ENCODE measurements at regions not wholly inside any gene's neighbourhood (a gene's known extent, or its start where the extent isn't known, plus 50 kb on each side); places are given as distances from the start of the nearest gene placed in this dataset.

- DNase-seq, result no peak
Measured at GRCh38 chr1:59032228-59032627, 248.4 kb upstream of the JUN start.

GRCh38 chr1:59033761-59034160 lies 249.9 kb upstream of the JUN start:
- DNase-seq, result no peak

GRCh38 chr1:59034925-59035324 lies 251.1 kb upstream of the JUN start:
- no peak for DNase-seq

GRCh38 chr1:59039551-59039950 lies 255.7 kb upstream of the JUN start:
- no peak for DNase-seq

- no peak for DNase-seq
Measured at GRCh38 chr1:59040486-59040885, 256.4 kb upstream of the FGGY start.

GRCh38 chr1:59041646-59042277 lies 255.1 kb upstream of the FGGY start:
- peak; percentile 50 for DNase-seq

GRCh38 chr1:59043796-59044195 lies 253.1 kb upstream of the FGGY start:
- DNase-seq, result peak; percentile 100

GRCh38 chr1:59044535-59045121 lies 252.3 kb upstream of the FGGY start:
- DNase-seq, result no peak

GRCh38 chr1:59045137-59045536 lies 251.8 kb upstream of the FGGY start:
- DNase-seq, result no peak

- no peak for DNase-seq
Measured at GRCh38 chr1:59045636-59046035, 251.3 kb upstream of the FGGY start.

- peak; percentile 79 for DNase-seq
Measured at GRCh38 chr1:59046134-59046533, 250.8 kb upstream of the FGGY start.

- peak; percentile 18 for DNase-seq
Measured at GRCh38 chr1:59046730-59047157, 250.2 kb upstream of the FGGY start.

- DNase-seq, result no peak
Measured at GRCh38 chr1:59051007-59051406, 245.9 kb upstream of the FGGY start.

- DNase-seq, result no peak
Measured at GRCh38 chr1:59052166-59052590, 244.7 kb upstream of the FGGY start.

- no peak for DNase-seq
Measured at GRCh38 chr1:59054172-59054571, 242.7 kb upstream of the FGGY start.

- DNase-seq, result no peak
Measured at GRCh38 chr1:59055908-59056719, 240.8 kb upstream of the FGGY start.

GRCh38 chr1:59057211-59057694 lies 239.6 kb upstream of the FGGY start:
- DNase-seq, result peak; percentile 87

- DNase-seq, result no peak
Measured at GRCh38 chr1:59057796-59058195, 239.1 kb upstream of the FGGY start.

- DNase-seq, result no peak
Measured at GRCh38 chr1:59058665-59059439, 238.0 kb upstream of the FGGY start.

GRCh38 chr1:59061876-59062275 lies 235.0 kb upstream of the FGGY start:
- peak; percentile 85 for DNase-seq

GRCh38 chr1:59062743-59063142 lies 234.2 kb upstream of the FGGY start:
- DNase-seq, result peak; percentile 69

- DNase-seq, result no peak
Measured at GRCh38 chr1:59063501-59063900, 233.4 kb upstream of the FGGY start.

- no peak for DNase-seq
Measured at GRCh38 chr1:59064592-59064991, 232.3 kb upstream of the FGGY start.

Measured in EL (cell line).